ENCODE measurements at regions not wholly inside any gene's neighbourhood (a gene's known extent, or its start where the extent isn't known, plus 50 kb on each side); places are given as distances from the start of the nearest gene placed in this dataset.

DNA sequence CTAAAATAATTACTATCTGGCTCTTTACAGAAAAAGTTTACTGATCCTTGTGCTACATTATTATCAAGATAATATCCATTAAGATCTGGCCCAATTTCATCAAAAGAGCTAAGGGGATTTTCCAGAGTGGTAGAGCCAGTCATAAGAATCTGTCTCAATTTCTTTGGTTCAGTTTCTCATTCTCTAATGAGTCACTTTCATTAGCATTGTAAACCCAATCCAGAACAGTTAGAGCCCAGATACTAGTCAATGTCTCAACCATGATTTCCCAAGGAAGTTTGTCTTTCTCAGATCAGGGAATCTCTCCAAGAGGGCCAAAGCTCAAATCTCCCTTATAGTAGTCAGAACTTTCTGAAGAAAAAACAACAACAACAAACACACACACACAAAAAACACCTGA is 131.1 kb upstream of the PPP2R3A start:
- no peak for TF ChIP-seq RAD21 (IDR thresholded peaks at IDR 0.05; ENCODE audit: low read depth)
- TF ChIP-seq TEAD4 (IDR thresholded peaks at IDR 0.05): no peak
- TF ChIP-seq EP300 (IDR thresholded peaks at IDR 0.05; ENCODE audit: borderline replicate concordance): no peak
- no peak for TF ChIP-seq NFIC (IDR thresholded peaks at IDR 0.05)
- TF ChIP-seq FOXM1 (IDR thresholded peaks at IDR 0.05; ENCODE audit: borderline replicate concordance, low read depth): no peak
- TF ChIP-seq YY1 (IDR thresholded peaks at IDR 0.05; ENCODE audit: low read depth): no peak
- TF ChIP-seq EGR1 (IDR thresholded peaks at IDR 0.05): no peak
- TF ChIP-seq TAF1 (IDR thresholded peaks at IDR 0.05; ENCODE audit: low read depth): no peak
- TF ChIP-seq MAX (IDR thresholded peaks at IDR 0.05): no peak
- TF ChIP-seq CREB1 (IDR thresholded peaks at IDR 0.05; ENCODE audit: low read depth): no peak
- TF ChIP-seq USF1 (IDR thresholded peaks at IDR 0.05): no peak
- no peak for TF ChIP-seq CEBPB (IDR thresholded peaks at IDR 0.05)
- TF ChIP-seq, protein P1, sequence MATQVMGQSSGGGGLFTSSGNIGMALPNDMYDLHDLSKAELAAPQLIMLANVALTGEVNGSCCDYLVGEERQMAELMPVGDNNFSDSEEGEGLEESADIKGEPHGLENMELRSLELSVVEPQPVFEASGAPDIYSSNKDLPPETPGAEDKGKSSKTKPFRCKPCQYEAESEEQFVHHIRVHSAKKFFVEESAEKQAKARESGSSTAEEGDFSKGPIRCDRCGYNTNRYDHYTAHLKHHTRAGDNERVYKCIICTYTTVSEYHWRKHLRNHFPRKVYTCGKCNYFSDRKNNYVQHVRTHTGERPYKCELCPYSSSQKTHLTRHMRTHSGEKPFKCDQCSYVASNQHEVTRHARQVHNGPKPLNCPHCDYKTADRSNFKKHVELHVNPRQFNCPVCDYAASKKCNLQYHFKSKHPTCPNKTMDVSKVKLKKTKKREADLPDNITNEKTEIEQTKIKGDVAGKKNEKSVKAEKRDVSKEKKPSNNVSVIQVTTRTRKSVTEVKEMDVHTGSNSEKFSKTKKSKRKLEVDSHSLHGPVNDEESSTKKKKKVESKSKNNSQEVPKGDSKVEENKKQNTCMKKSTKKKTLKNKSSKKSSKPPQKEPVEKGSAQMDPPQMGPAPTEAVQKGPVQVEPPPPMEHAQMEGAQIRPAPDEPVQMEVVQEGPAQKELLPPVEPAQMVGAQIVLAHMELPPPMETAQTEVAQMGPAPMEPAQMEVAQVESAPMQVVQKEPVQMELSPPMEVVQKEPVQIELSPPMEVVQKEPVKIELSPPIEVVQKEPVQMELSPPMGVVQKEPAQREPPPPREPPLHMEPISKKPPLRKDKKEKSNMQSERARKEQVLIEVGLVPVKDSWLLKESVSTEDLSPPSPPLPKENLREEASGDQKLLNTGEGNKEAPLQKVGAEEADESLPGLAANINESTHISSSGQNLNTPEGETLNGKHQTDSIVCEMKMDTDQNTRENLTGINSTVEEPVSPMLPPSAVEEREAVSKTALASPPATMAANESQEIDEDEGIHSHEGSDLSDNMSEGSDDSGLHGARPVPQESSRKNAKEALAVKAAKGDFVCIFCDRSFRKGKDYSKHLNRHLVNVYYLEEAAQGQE (IDR thresholded peaks at IDR 0.05; ENCODE audit: low read depth): no peak
- TF ChIP-seq TCF12 (IDR thresholded peaks at IDR 0.05; ENCODE audit: low read depth): no peak
- TF ChIP-seq ZBTB7A (IDR thresholded peaks at IDR 0.05; ENCODE audit: low read depth): no peak

DNA sequence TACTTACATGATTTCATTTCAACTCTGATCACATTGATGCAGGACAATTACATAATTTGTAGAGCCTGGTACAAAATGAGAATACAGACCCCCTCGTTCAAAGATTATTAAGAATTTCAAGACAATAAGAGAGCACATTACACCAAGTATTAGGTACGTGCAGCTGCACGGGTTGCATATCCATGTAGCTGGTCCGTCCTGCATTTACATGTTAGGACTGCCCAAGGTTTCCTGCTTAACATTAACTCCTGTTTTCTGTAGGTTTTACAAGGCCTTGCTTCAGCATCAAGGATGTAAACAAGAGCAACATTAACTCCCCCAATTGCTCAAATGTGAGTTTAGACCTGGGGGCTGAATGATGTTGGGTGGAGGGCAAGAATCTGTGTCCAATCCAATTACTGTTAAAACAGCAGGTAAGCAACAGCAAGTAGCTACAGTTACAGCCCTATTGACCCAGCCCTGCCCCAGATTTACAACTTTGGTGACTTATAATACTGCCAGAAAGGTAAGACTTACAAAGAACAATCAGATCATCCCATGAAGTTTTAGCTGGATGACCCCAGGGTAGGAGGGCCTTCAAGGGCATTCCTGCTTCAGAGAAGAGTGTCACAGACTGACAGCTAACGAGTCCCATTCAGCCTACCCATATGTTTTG is 127.4 kb upstream of the PPP2R3A start:
- TF ChIP-seq ZBTB7A (IDR thresholded peaks at IDR 0.05; ENCODE audit: low read depth) (no peak), CREB1 (IDR thresholded peaks at IDR 0.05; ENCODE audit: low read depth) (no peak), EP300 (IDR thresholded peaks at IDR 0.05; ENCODE audit: borderline replicate concordance) (no peak), USF1 (IDR thresholded peaks at IDR 0.05) (no peak), TEAD4 (IDR thresholded peaks at IDR 0.05) (no peak), CEBPB (IDR thresholded peaks at IDR 0.05) (no peak), NFIC (IDR thresholded peaks at IDR 0.05) (no peak)

- TF ChIP-seq CREB1 (IDR thresholded peaks at IDR 0.05; ENCODE audit: low read depth) (no peak), EP300 (IDR thresholded peaks at IDR 0.05; ENCODE audit: borderline replicate concordance) (no peak), TEAD4 (IDR thresholded peaks at IDR 0.05) (no peak), EGR1 (IDR thresholded peaks at IDR 0.05) (no peak), MAX (IDR thresholded peaks at IDR 0.05) (no peak), TCF12 (IDR thresholded peaks at IDR 0.05; ENCODE audit: low read depth) (no peak), CEBPB (IDR thresholded peaks at IDR 0.05) (no peak), ZBTB7A (IDR thresholded peaks at IDR 0.05; ENCODE audit: low read depth) (no peak), YY1 (IDR thresholded peaks at IDR 0.05; ENCODE audit: low read depth) (no peak), TAF1 (IDR thresholded peaks at IDR 0.05; ENCODE audit: low read depth) (no peak), RAD21 (IDR thresholded peaks at IDR 0.05; ENCODE audit: low read depth) (no peak), FOXM1 (IDR thresholded peaks at IDR 0.05; ENCODE audit: borderline replicate concordance, low read depth) (no peak), USF1 (IDR thresholded peaks at IDR 0.05) (no peak)
- TF ChIP-seq, protein P1 (IDR thresholded peaks at IDR 0.05; ENCODE audit: low read depth): no peak
These were observed 125.1 kb upstream of the PPP2R3A start for GRCh38 chr3:135840436-135840835.

DNA sequence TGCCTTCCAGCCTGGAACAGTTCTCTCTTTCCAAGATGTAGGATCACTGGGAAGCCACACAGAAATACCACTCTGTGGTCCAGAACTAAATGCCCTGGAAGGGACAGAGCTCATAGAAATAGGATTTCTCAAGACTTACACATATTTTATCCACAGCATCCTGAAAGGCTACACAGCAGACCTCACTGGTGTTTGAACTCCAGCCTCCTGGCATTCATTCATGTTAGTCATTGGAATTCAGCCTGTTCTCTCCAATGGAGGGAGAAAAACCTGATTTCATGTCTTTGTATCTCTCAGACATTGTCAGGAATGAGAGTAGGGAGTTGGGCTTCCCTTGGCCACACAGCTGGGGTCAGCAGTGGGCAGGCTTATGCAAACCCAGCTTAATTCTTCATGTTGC is 121.1 kb upstream of the PPP2R3A start:
- TF ChIP-seq TCF12 (IDR thresholded peaks at IDR 0.05; ENCODE audit: low read depth) (no peak), CEBPB (IDR thresholded peaks at IDR 0.05) (no peak), TEAD4 (IDR thresholded peaks at IDR 0.05) (no peak), USF1 (IDR thresholded peaks at IDR 0.05) (no peak), RAD21 (IDR thresholded peaks at IDR 0.05; ENCODE audit: low read depth) (no peak), ZBTB7A (IDR thresholded peaks at IDR 0.05; ENCODE audit: low read depth) (no peak), NFIC (IDR thresholded peaks at IDR 0.05) (no peak), FOXM1 (IDR thresholded peaks at IDR 0.05; ENCODE audit: borderline replicate concordance, low read depth) (no peak), MAX (IDR thresholded peaks at IDR 0.05) (no peak), CREB1 (IDR thresholded peaks at IDR 0.05; ENCODE audit: low read depth) (no peak), EP300 (IDR thresholded peaks at IDR 0.05; ENCODE audit: borderline replicate concordance) (no peak), EGR1 (IDR thresholded peaks at IDR 0.05) (no peak), TAF1 (IDR thresholded peaks at IDR 0.05; ENCODE audit: low read depth) (no peak), YY1 (IDR thresholded peaks at IDR 0.05; ENCODE audit: low read depth) (no peak)
- TF ChIP-seq, protein P1 (IDR thresholded peaks at IDR 0.05; ENCODE audit: low read depth): no peak

Measured in Ishikawa (cell line).